ENCODE measurements at regions not wholly inside any gene's neighbourhood (a gene's known extent, or its start where the extent isn't known, plus 50 kb on each side); places are given as distances from the start of the nearest gene placed in this dataset.

DNA sequence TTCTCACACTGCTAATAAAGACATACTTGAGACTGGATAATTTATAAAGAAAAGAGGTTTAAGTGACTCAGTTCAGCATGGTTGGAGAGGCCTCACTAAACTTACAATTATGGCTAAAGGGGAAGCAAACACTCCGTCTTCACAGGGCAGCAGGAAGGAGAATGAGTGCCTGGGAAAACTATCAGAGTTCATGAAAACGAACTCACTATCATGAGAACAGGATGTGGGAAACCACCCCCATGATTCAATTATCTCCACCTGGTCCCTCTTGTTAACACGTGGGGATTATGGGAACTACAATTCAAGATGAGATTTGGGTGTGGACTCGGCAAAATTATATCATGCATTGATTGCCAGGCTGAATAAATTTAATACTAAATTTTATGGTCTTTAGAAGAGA, 592.7 kb downstream of the GRXCR1 start:
- TF ChIP-seq POLR2AphosphoS5 (IDR thresholded peaks at IDR 0.05; ENCODE audit: borderline replicate concordance, low read depth, low read length) (no peak), EZH2 (IDR thresholded peaks at IDR 0.05) (no peak), FOXP2 (optimal IDR thresholded peaks at IDR 0.05; ENCODE audit: control extremely low read depth, extremely low read length, insufficient read depth) (no peak)

Data from SK-N-MC (cell line).